ENCODE measurements at regions not wholly inside any gene's neighbourhood (a gene's known extent, or its start where the extent isn't known, plus 50 kb on each side); places are given as distances from the start of the nearest gene placed in this dataset.
"Not testable (repeated sequence)": the region's sequence is repeated elsewhere in the genome, so short reads cannot be mapped to it uniquely, and the experiment has no call there.

DNA sequence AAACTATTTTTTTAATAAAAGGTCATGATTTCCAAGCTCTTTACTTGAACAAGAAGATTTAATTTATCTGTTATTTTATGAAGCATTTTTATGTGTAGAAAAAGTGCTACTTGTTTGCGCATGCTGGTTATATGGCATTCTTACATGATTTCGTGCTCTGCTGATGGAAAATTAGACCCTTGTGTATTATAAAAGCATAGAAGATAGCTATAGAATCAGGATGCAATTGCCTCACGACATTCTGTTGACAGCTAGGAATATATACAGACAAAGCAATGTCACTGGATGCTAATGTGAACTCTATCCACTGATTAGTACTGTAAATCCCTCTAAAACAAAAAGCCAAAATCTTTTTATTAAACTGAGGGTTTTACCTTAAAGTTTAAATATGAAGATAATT lies 255.9 kb downstream of the MDFIC start:
- intact Hi-C loops (cut with DNase I), result no loop called here
- Histone ChIP-seq H3K27me3 (no peaks in the 10 kb centered on the region), H3K27ac (no peak overlapping the region), H3K9me3 (replicated peaks in 1 of 3) (no peaks in the 10 kb centered on the region), H3K36me3 (replicated peaks in 1 of 2) (no peaks in the 10 kb centered on the region), H3K4me1 (replicated peaks in 1 of 2) (no peaks in the 10 kb centered on the region), H3K4me3 (no peak overlapping the region)
- DNase-seq, result no peak
- WGBS, 4 donors, result 83 to 90% (median 86%) methylated on average over 3 of the region's 3 CpGs
- no peak for TF ChIP-seq POLR2A (IDR thresholded peaks at IDR 0.05)
- TF ChIP-seq, protein P1, sequence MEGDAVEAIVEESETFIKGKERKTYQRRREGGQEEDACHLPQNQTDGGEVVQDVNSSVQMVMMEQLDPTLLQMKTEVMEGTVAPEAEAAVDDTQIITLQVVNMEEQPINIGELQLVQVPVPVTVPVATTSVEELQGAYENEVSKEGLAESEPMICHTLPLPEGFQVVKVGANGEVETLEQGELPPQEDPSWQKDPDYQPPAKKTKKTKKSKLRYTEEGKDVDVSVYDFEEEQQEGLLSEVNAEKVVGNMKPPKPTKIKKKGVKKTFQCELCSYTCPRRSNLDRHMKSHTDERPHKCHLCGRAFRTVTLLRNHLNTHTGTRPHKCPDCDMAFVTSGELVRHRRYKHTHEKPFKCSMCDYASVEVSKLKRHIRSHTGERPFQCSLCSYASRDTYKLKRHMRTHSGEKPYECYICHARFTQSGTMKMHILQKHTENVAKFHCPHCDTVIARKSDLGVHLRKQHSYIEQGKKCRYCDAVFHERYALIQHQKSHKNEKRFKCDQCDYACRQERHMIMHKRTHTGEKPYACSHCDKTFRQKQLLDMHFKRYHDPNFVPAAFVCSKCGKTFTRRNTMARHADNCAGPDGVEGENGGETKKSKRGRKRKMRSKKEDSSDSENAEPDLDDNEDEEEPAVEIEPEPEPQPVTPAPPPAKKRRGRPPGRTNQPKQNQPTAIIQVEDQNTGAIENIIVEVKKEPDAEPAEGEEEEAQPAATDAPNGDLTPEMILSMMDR (IDR thresholded peaks at IDR 0.05), result no peak

DNA sequence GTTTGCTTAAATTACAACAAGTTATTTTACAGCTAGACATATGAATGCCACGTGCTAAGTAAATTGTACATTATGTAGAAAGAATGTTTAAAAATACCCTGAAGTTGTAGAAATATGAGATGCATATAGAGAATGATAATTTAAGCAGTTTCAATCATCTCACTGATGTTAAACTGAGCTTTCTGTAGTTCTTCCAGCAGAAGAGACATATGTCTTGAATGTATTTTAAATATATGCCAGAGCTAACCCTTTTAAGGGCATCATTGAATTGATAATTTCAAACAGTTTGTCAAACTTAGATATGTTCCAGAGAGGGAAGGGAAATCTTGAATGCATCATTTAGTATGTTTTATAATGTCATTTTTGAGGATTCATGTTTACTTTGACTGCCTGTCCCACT lies 255.2 kb downstream of the MDFIC start:
- intact Hi-C loops (cut with DNase I), result no loop called here
- 57 to 76% (median 69%) methylated on average over 1 of the region's 1 CpG for WGBS, 4 donors
- H3K27me3 ChIP-seq, result no peaks in the 10 kb centered on the region

GRCh38 chr7:115172397-115172796 lies 250.5 kb downstream of the MDFIC start:
- intact Hi-C loops (cut with DNase I), result not testable (repeated sequence)

More for the DNA sequence above, 255.2 kb downstream of the MDFIC start:
- no peaks in the 10 kb centered on the region for H3K9me3 ChIP-seq (replicated peaks in 1 of 3)
- DNase-seq, result no peak
- H3K4me1 ChIP-seq (replicated peaks in 1 of 2), result no peaks in the 10 kb centered on the region
- no peak overlapping the region for H3K27ac ChIP-seq
- H3K4me3 ChIP-seq, result no peak overlapping the region
- no peak for TF ChIP-seq POLR2A (IDR thresholded peaks at IDR 0.05)
- TF ChIP-seq, protein P1 (IDR thresholded peaks at IDR 0.05), result no peak
- no peaks in the 10 kb centered on the region for H3K36me3 ChIP-seq (replicated peaks in 1 of 2)

GRCh38 chr7:115153769-115154477 lies 232.0 kb downstream of the MDFIC start:
- DNase-seq, result no peak
- TF ChIP-seq, protein P1 (IDR thresholded peaks at IDR 0.05), result no peak
- TF ChIP-seq POLR2A (IDR thresholded peaks at IDR 0.05), result no peak
- 68 to 83% (median 75%) methylated on average over 4 of the region's 4 CpGs for WGBS, 4 donors
- no peak overlapping the region for H3K4me3 ChIP-seq
- intact Hi-C loops (cut with DNase I), result no loop called here
- no peaks in the 10 kb centered on the region for H3K9me3 ChIP-seq (replicated peaks in 1 of 3)
- no peaks in the 10 kb centered on the region for H3K4me1 ChIP-seq (replicated peaks in 1 of 2)
- no peaks in the 10 kb centered on the region for H3K36me3 ChIP-seq (replicated peaks in 1 of 2)
- no peak overlapping the region for H3K27ac ChIP-seq
- H3K27me3 ChIP-seq, result no peaks in the 10 kb centered on the region

More at GRCh38 chr7:115172397-115172796, 250.5 kb downstream of the MDFIC start:
- H3K36me3 ChIP-seq (replicated peaks in 1 of 2); H3K4me1 ChIP-seq (replicated peaks in 1 of 2); H3K27me3 ChIP-seq; H3K9me3 ChIP-seq (replicated peaks in 1 of 3); H3K27ac ChIP-seq; DNase-seq; H3K4me3 ChIP-seq: not testable (repeated sequence)
- 88 to 96% (median 93%) methylated on average over 6 to 8 of the region's 8 CpGs for WGBS, 4 donors

DNA sequence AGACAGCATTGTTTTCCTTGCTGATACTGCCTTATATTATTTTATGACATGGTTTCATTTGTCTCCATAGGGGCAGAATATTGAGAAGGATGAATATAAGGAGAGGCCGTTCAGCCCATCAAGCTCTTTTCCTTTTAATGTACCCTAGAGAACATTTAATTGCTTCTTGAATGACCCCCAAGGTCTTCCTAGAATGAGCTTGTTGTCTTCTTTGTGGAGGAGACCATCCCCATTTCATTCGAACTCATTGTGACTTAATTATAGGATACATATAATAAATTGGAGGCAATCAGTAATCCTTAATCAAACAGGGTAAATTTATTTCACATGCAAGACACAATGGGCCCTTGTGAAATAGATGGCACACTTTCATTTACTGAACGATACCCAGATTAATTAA lies 231.3 kb downstream of the MDFIC start:
- Histone ChIP-seq H3K27me3 (no peaks in the 10 kb centered on the region), H3K4me3 (no peak overlapping the region), H3K9me3 (replicated peaks in 1 of 3) (no peaks in the 10 kb centered on the region), H3K36me3 (replicated peaks in 1 of 2) (no peaks in the 10 kb centered on the region), H3K27ac (no peak overlapping the region), H3K4me1 (replicated peaks in 1 of 2) (no peaks in the 10 kb centered on the region)
- TF ChIP-seq POLR2A (IDR thresholded peaks at IDR 0.05), result no peak
- TF ChIP-seq, protein P1 (IDR thresholded peaks at IDR 0.05), result no peak
- no peak for DNase-seq
- intact Hi-C loops (cut with DNase I), result no loop called here
- 75 to 84% (median 80%) methylated on average over 3 of the region's 3 CpGs for WGBS, 4 donors
